Heart left ventricle (tissue), 16 donors: ENCODE measurements at regions not wholly inside any gene's neighbourhood (a gene's known extent, or its start where the extent isn't known, plus 50 kb on each side); places are given as distances from the start of the nearest gene placed in this dataset.

Experiments
- ATAC-seq, 4 donors: fragments of 200-7000 bp; cut with Tn5 transposase; one replicate each; pipeline ENCODE4 v1.9.1; 2020 to 2022; ENCODE audit warnings: moderate library complexity in 4 of 4, mild to moderate bottlenecking in 3 of 4, moderate number of reproducible peaks in 1 of 4
- DNase-seq, 5 donors: peaks; one replicate each; pipeline ENCODE4 v3.0.0-alpha.2; 2020
- H3K27ac ChIP-seq, 12 donors: fragments of 200-600 bp; sonication (generic) in 4 of 12; one replicate each; pipeline versions ENCODE4 v1.5.0 to v1.8.0; 2016 to 2022; ENCODE audit warnings: mild to moderate bottlenecking in 2 of 12
- H3K27me3 ChIP-seq, 9 donors: fragments of 200-600 bp; sonication (generic) in 2 of 9; one replicate each; pipeline versions ENCODE4 v1.5.1 to v1.8.0; 2016 to 2022; ENCODE audit warnings: mild to moderate bottlenecking in 3 of 9
- H3K36me3 ChIP-seq, 9 donors: fragments of 200-600 bp; sonication (generic) in 2 of 9; one replicate each; pipeline versions ENCODE4 v1.5.0 to v1.8.0; 2018 to 2022; ENCODE audit warnings: mild to moderate bottlenecking in 2 of 9
- H3K4me1 ChIP-seq, 12 donors: fragments of 200-600 bp; sonication (generic) in 4 of 12; one replicate each; pipeline versions ENCODE4 v1.5.0 to v1.8.0; 2016 to 2022; ENCODE audit warnings: mild to moderate bottlenecking in 3 of 12
- H3K4me3 ChIP-seq, 12 donors: fragments of 200-600 bp; sonication (generic) in 4 of 12; one replicate each; pipeline versions ENCODE4 v1.5.0 to v1.8.0; 2017 to 2022; ENCODE audit warnings: mild to moderate bottlenecking in 9 of 12, moderate library complexity in 4 of 12
- H3K9me3 ChIP-seq, 12 donors: fragments of 200-600 bp; sonication (generic) in 4 of 12; one replicate each; pipeline versions ENCODE4 v1.5.0 to v1.8.0; 2016 to 2022; ENCODE audit warnings: mild to moderate bottlenecking in 1 of 12
- CTCF ChIP-seq, 12 donors: fragments of 200-600 bp; sonication (generic) in 4 of 12; IDR thresholded peaks; one replicate each; pipeline versions ENCODE4 v1.5.0 to v1.8.0; 2018 to 2022; ENCODE audit warnings: antibody characterized with exemption in 12 of 12, mild to moderate bottlenecking in 5 of 12
- POLR2A ChIP-seq, 2 donors: fragments of 450-650 bp; IDR thresholded peaks; one replicate each; pipeline ENCODE4 v1.6.1; 2017; ENCODE audit warnings: antibody characterized with exemption in 2 of 2, mild to moderate bottlenecking in 2 of 2, moderate library complexity in 2 of 2
- WGBS, 4 donors: extraction: QIAGEN DNeasy Blood & Tissue Kit in 2 of 4; methylation state at CpG; one replicate each; pipeline versions ENCODE4 v1.1.5 to v1.1.7; 2013 to 2018; 5-methylcytosine and 5-hydroxymethylcytosine counted together
- intact Hi-C, 10 donors: fragments of 100-400 bp; cut with DNase I; formaldehyde crosslinking; loops; one replicate each; pipeline versions ENCODE4 v1.11.1 to v1.14.2; 2022
- donor health status: ischemic (EF 13 %, LVEDD 7.1; RV severe dilation, severe dysfunction).
- donor health status: healthy with polysubstance abuse.
- donor health status: DM: no; HTN: yes; CAD: no.
- donor health status: DM: no; HTN: no; CAD: no.
- donor health status: ischemic (EF 25% LVEDD 6.9; RV normal size, moderate dysfunction).
- donor health status: ischemic (EF 25% LVEDD 5.7; RV mildly dilated, moderate dysfunction).
- donor health status: healthy.
- donor health status: DM: yes; HTN: yes; CAD: no.
- donor health status: ischemic (EF 35%, LVEDD 5.7; RV mildly dilated, moderate dysfunction).
- donor health status: nonischemic (EF 11% LVEDD 7.7; RV severe dilation, severe dysfunction).
- donor health status: DM: yes; HTN: yes; CAD: no.
- donor health status: PGD.
- donor health status: ischemic (EF 29% LVEDD 5.4; RV normal size, mild dysfunction).
- donor health status: nonischemic (EF 23%, LVEDD 6.1; RV moderate dilation, normal function).

GRCh38 chr12:59031313-59031712 lies 111.0 kb upstream of the LRIG3 start:
- no peak overlapping the region for H3K4me3 ChIP-seq
- DNase-seq = no peak
- intact Hi-C loops = no loop called here

GRCh38 chr12:59030415-59030814 lies 110.1 kb upstream of the LRIG3 start:
- H3K27ac ChIP-seq = no peak overlapping the region
- no peak overlapping the region for H3K4me3 ChIP-seq
- no peaks in the 10 kb centered on the region for H3K36me3 ChIP-seq
- ATAC-seq (no peak), DNase-seq (no peak)
- no peaks in the 10 kb centered on the region for H3K27me3 ChIP-seq
- no peaks in the 10 kb centered on the region for H3K4me1 ChIP-seq
- intact Hi-C loops = no loop called here
- WGBS, 4 donors = 85 to 94% (median 91%) methylated on average over 4 of the region's 4 CpGs
- no peaks in the 10 kb centered on the region for H3K9me3 ChIP-seq
- TF ChIP-seq CTCF (IDR thresholded peaks at IDR 0.05) = no peak
- no peak for TF ChIP-seq POLR2A (IDR thresholded peaks at IDR 0.05)

More at GRCh38 chr12:59031313-59031712, 111.0 kb upstream of the LRIG3 start:
- H3K4me1 ChIP-seq = no peaks in the 10 kb centered on the region
- no peaks in the 10 kb centered on the region for H3K27me3 ChIP-seq
- ATAC-seq = no peak
- no peaks in the 10 kb centered on the region for H3K36me3 ChIP-seq
- H3K9me3 ChIP-seq = no peaks in the 10 kb centered on the region
- no peak for TF ChIP-seq POLR2A (IDR thresholded peaks at IDR 0.05)
- TF ChIP-seq CTCF (IDR thresholded peaks at IDR 0.05) = no peak
- H3K27ac ChIP-seq = no peak overlapping the region

GRCh38 chr12:59027199-59027598 lies 106.9 kb upstream of the LRIG3 start:
- Histone ChIP-seq H3K4me1 (no peaks in the 10 kb centered on the region), H3K27ac (no peak overlapping the region), H3K4me3 (no peak overlapping the region), H3K9me3 (no peaks in the 10 kb centered on the region), H3K27me3 (no peaks in the 10 kb centered on the region), H3K36me3 (no peaks in the 10 kb centered on the region)
- WGBS, 4 donors = 76 to 87% (median 83%) methylated on average over 3 of the region's 3 CpGs
- DNase-seq (no peak), ATAC-seq (no peak)
- TF ChIP-seq CTCF (IDR thresholded peaks at IDR 0.05) (no peak), POLR2A (IDR thresholded peaks at IDR 0.05) (no peak)
- intact Hi-C loops = no loop called here

- no peaks in the 10 kb centered on the region for H3K9me3 ChIP-seq
- H3K4me1 ChIP-seq = no peaks in the 10 kb centered on the region
- DNase-seq = no peak
- 67 to 80% (median 72%) methylated on average over 4 of the region's 4 CpGs for WGBS, 4 donors
- H3K4me3 ChIP-seq = no peak overlapping the region
- H3K27ac ChIP-seq = no peak overlapping the region
- H3K36me3 ChIP-seq = no peaks in the 10 kb centered on the region
- no peak for ATAC-seq
- no peaks in the 10 kb centered on the region for H3K27me3 ChIP-seq
- intact Hi-C loops = no loop called here
- TF ChIP-seq CTCF (IDR thresholded peaks at IDR 0.05) = no peak
- TF ChIP-seq POLR2A (IDR thresholded peaks at IDR 0.05) = no peak
These were observed 103.6 kb upstream of the LRIG3 start for GRCh38 chr12:59023861-59024424.
